Lung (tissue), 11 donors: ENCODE measurements at regions not wholly inside any gene's neighbourhood (a gene's known extent, or its start where the extent isn't known, plus 50 kb on each side); places are given as distances from the start of the nearest gene placed in this dataset.

ENCODE experiments used
- ATAC-seq: fragments of 200-7000 bp; cut with Tn5 transposase; one replicate; pipeline ENCODE4 v1.9.1; 2020; ENCODE audit warnings: moderate number of reproducible peaks; ENCODE audit not compliant: insufficient read depth, low FRiP score
- DNase-seq, 3 donors: peaks; one replicate each; pipeline ENCODE4 v3.0.0-alpha.2; 2013 to 2017
- H3K27ac ChIP-seq, 2 donors: one replicate each; pipeline ENCODE4 v1.5.1; 2013; ENCODE audit warnings: mild to moderate bottlenecking in 2 of 2, moderate library complexity in 2 of 2, control low read depth in 1 of 2, inconsistent platforms in 1 of 2, low read depth in 1 of 2, low read length in 1 of 2
- H3K27me3 ChIP-seq, 3 donors: one replicate each; pipeline ENCODE4 v1.5.1; 2013; ENCODE audit warnings: low read length in 2 of 3; ENCODE audit not compliant: control insufficient read depth in 3 of 3, insufficient read depth in 3 of 3
- H3K36me3 ChIP-seq, 4 donors: one replicate each; pipeline ENCODE4 v1.5.1; 2013; ENCODE audit warnings: low read length in 4 of 4, mild to moderate bottlenecking in 1 of 4, moderate library complexity in 1 of 4; ENCODE audit not compliant: control insufficient read depth in 4 of 4, insufficient read depth in 4 of 4
- H3K4me1 ChIP-seq, 5 donors: one replicate each; pipeline ENCODE4 v1.5.1; 2013; ENCODE audit warnings: low read length in 5 of 5, mild to moderate bottlenecking in 2 of 5, moderate library complexity in 1 of 5; ENCODE audit not compliant: control insufficient read depth in 5 of 5, insufficient read depth in 5 of 5
- H3K4me3 ChIP-seq: one replicate; pipeline ENCODE4 v1.5.1; 2013; ENCODE audit warnings: mild to moderate bottlenecking, control low read depth, moderate library complexity
- H3K9ac ChIP-seq, 2 donors: one replicate each; pipeline ENCODE4 v1.5.1; 2013; ENCODE audit warnings: low read length in 2 of 2, control low read depth in 1 of 2; ENCODE audit not compliant: insufficient read depth in 1 of 2
- H3K9me3 ChIP-seq, 4 donors: one replicate each; pipeline ENCODE4 v1.5.1; 2013; ENCODE audit warnings: low read length in 3 of 4, mild to moderate bottlenecking in 1 of 4, moderate library complexity in 1 of 4; ENCODE audit not compliant: control insufficient read depth in 4 of 4, insufficient read depth in 3 of 4
- CTCF ChIP-seq: IDR thresholded peaks from 2 replicates; pipeline ENCODE4 v1.5.1; 2012; ENCODE audit warnings: mild to moderate bottlenecking; ENCODE audit errors: control extremely low read depth, extremely low read depth
- WGBS, 2 donors: extraction: QIAGEN DNeasy Blood & Tissue Kit; methylation state at CpG; one replicate each; pipeline ENCODE4 v1.1.7; 2013; 5-methylcytosine and 5-hydroxymethylcytosine counted together
- donor health status: control.
- donor health status: control.
- donor health status: Bipolar disorder and iron deficiency.
- donor health status: healthy.
- donor health status: DM: yes; HTN: yes; CAD: no.

GRCh38 chr5:2563046-2563445, 188.4 kb downstream of the IRX2 start:
- no peak for TF ChIP-seq CTCF
- H3K36me3 ChIP-seq: no peaks in the 10 kb centered on the region
- no peaks in the 10 kb centered on the region for H3K4me1 ChIP-seq
- H3K27ac ChIP-seq: no peak overlapping the region
- H3K27me3 ChIP-seq: no peaks in the 10 kb centered on the region
- ATAC-seq (peak; percentile 11), DNase-seq (no peak)
- no peak overlapping the region for H3K9ac ChIP-seq
- H3K4me3 ChIP-seq: no peak overlapping the region
- peaks cover 0 to 11% (median 0%) of the 10 kb centered on the region in 4 donors for H3K9me3 ChIP-seq
- WGBS, 2 donors: 82 to 88% methylated on average over 6 of the region's 6 CpGs

- no peak overlapping the region for H3K27ac ChIP-seq
- peaks cover 0 to 16% (median 0%) of the 10 kb centered on the region in 4 donors for H3K9me3 ChIP-seq
- 89 to 93% methylated on average over 13 of the region's 13 CpGs for WGBS, 2 donors
- H3K4me3 ChIP-seq: no peak overlapping the region
- no peaks in the 10 kb centered on the region for H3K36me3 ChIP-seq
- ATAC-seq (no peak), DNase-seq (no peak)
- H3K9ac ChIP-seq: no peak overlapping the region
- H3K4me1 ChIP-seq: no peaks in the 10 kb centered on the region
- no peak for TF ChIP-seq CTCF
- H3K27me3 ChIP-seq: no peaks in the 10 kb centered on the region
Measured at GRCh38 chr5:2562036-2562435, 189.4 kb downstream of the IRX2 start.

- 87 to 93% methylated on average over 5 of the region's 5 CpGs for WGBS, 2 donors
- no peaks in the 10 kb centered on the region for H3K27me3 ChIP-seq
- no peak overlapping the region for H3K4me3 ChIP-seq
- no peak for DNase-seq
- no peak overlapping the region for H3K9ac ChIP-seq
- TF ChIP-seq CTCF: no peak
- H3K36me3 ChIP-seq: no peaks in the 10 kb centered on the region
- ATAC-seq: no peak
- no peaks in the 10 kb centered on the region for H3K4me1 ChIP-seq
- peaks cover 0 to 22% (median 0%) of the 10 kb centered on the region in 4 donors for H3K9me3 ChIP-seq
- no peak overlapping the region for H3K27ac ChIP-seq
Measured at GRCh38 chr5:2560435-2560834, 191.0 kb downstream of the IRX2 start.

GRCh38 chr5:2557435-2557834, 194.0 kb downstream of the IRX2 start:
- TF ChIP-seq CTCF: no peak
- no peak overlapping the region for H3K4me3 ChIP-seq
- no peak overlapping the region for H3K9ac ChIP-seq
- ATAC-seq: no peak
- no peak for DNase-seq
- no peaks in the 10 kb centered on the region for H3K27me3 ChIP-seq
- no peaks in the 10 kb centered on the region for H3K36me3 ChIP-seq
- no peak overlapping the region for H3K27ac ChIP-seq
- H3K9me3 ChIP-seq: peaks cover 2 to 17% (median 4%) of the 10 kb centered on the region in 4 donors
- H3K4me1 ChIP-seq: no peaks in the 10 kb centered on the region
- 90 to 94% methylated on average over 12 of the region's 12 CpGs for WGBS, 2 donors
